Type B pancreatic cell (in vitro differentiated cells): ENCODE measurements at regions not wholly inside any gene's neighbourhood (a gene's known extent, or its start where the extent isn't known, plus 50 kb on each side); places are given as distances from the start of the nearest gene placed in this dataset.

ENCODE experiments used
- DNase-seq: peaks from one replicate; pipeline ENCODE4 v3.0.0; 2021; ENCODE audit warnings: mixed read lengths; ENCODE audit not compliant: unreplicated experiment; ENCODE audit errors: extremely low spot score
- H3K27ac Mint-ChIP-seq: 2 replicates; pipeline ENCODE4 v1.8.0; 2021; ENCODE audit warnings: mild to moderate bottlenecking, mixed read lengths
- H3K27me3 Mint-ChIP-seq: 2 replicates; pipeline ENCODE4 v1.8.0; 2021; ENCODE audit warnings: mixed read lengths
- H3K36me3 Mint-ChIP-seq: 2 replicates; pipeline ENCODE4 v1.8.0; 2021; ENCODE audit warnings: mixed read lengths
- H3K4me1 Mint-ChIP-seq: one replicate; pipeline ENCODE4 v1.8.0; 2021; ENCODE audit warnings: mixed read lengths; ENCODE audit not compliant: unreplicated experiment
- H3K4me3 Mint-ChIP-seq: 2 replicates; pipeline ENCODE4 v1.8.0; 2021; ENCODE audit warnings: mild to moderate bottlenecking, mixed read lengths
- H3K9me3 Mint-ChIP-seq: 2 replicates; pipeline ENCODE4 v1.8.0; 2021; ENCODE audit warnings: mixed read lengths
- TF ChIP-seq, protein P1 (sequence below): fragments of 200-600 bp; sonication (generic); conservative IDR thresholded peaks from 2 replicates; pipeline ENCODE4 v1.5.0; 2021; ENCODE audit warnings: antibody characterized with exemption, mild to moderate bottlenecking

- H3K4me1 Mint-ChIP-seq, result no peaks in the 10 kb centered on the region
- H3K4me3 Mint-ChIP-seq, result no peak overlapping the region
- no peaks in the 10 kb centered on the region for H3K27me3 Mint-ChIP-seq
- peaks cover 3% of the 10 kb centered on the region for H3K36me3 Mint-ChIP-seq
- TF ChIP-seq, protein P1, sequence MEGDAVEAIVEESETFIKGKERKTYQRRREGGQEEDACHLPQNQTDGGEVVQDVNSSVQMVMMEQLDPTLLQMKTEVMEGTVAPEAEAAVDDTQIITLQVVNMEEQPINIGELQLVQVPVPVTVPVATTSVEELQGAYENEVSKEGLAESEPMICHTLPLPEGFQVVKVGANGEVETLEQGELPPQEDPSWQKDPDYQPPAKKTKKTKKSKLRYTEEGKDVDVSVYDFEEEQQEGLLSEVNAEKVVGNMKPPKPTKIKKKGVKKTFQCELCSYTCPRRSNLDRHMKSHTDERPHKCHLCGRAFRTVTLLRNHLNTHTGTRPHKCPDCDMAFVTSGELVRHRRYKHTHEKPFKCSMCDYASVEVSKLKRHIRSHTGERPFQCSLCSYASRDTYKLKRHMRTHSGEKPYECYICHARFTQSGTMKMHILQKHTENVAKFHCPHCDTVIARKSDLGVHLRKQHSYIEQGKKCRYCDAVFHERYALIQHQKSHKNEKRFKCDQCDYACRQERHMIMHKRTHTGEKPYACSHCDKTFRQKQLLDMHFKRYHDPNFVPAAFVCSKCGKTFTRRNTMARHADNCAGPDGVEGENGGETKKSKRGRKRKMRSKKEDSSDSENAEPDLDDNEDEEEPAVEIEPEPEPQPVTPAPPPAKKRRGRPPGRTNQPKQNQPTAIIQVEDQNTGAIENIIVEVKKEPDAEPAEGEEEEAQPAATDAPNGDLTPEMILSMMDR, result no peak
- H3K27ac Mint-ChIP-seq, result no peak overlapping the region
- H3K9me3 Mint-ChIP-seq, result peaks cover 4% of the 10 kb centered on the region
- DNase-seq, result no peak
Measured at GRCh38 chr2:18645315-18645714, 55.9 kb upstream of the NT5C1B start.

DNA sequence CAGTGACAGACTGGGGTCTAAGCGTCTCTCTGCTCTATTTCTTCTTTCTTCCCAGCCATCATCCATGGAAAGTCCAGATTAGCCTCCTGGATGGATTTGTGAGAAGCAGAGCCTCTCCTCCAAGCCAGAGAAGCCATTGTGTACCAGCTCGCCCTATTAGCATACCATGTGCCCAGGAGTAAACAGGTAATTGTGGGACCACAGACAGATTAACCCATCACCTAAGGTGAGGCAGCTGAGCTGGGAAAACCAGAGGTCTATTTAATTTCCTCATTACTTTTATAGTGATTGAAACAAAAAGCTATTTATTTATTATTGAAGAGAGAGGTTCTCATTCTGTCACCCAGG is 54.7 kb upstream of the NT5C1B start:
- no peaks in the 10 kb centered on the region for H3K27me3 Mint-ChIP-seq
- peaks cover 3% of the 10 kb centered on the region for H3K36me3 Mint-ChIP-seq
- H3K27ac Mint-ChIP-seq, result no peak overlapping the region
- TF ChIP-seq, protein P1, result no peak
- no peak for DNase-seq
- H3K4me3 Mint-ChIP-seq, result no peak overlapping the region
- peaks cover 4% of the 10 kb centered on the region for H3K9me3 Mint-ChIP-seq
- no peaks in the 10 kb centered on the region for H3K4me1 Mint-ChIP-seq

- H3K27ac Mint-ChIP-seq, result no peak overlapping the region
- DNase-seq, result no peak
- TF ChIP-seq, protein P1, result no peak
- H3K9me3 Mint-ChIP-seq, result peaks cover 5% of the 10 kb centered on the region
- no peaks in the 10 kb centered on the region for H3K27me3 Mint-ChIP-seq
- no peak overlapping the region for H3K4me3 Mint-ChIP-seq
- H3K4me1 Mint-ChIP-seq, result no peaks in the 10 kb centered on the region
- peaks cover 3% of the 10 kb centered on the region for H3K36me3 Mint-ChIP-seq
Measured at GRCh38 chr2:18643326-18644114, 54.2 kb upstream of the NT5C1B start.

GRCh38 chr2:18641823-18642222 is 52.5 kb upstream of the NT5C1B start:
- H3K4me1 Mint-ChIP-seq, result no peaks in the 10 kb centered on the region
- H3K36me3 Mint-ChIP-seq, result peaks cover 3% of the 10 kb centered on the region
- no peak overlapping the region for H3K4me3 Mint-ChIP-seq
- H3K27ac Mint-ChIP-seq, result no peak overlapping the region
- no peaks in the 10 kb centered on the region for H3K27me3 Mint-ChIP-seq
- TF ChIP-seq, protein P1, result no peak
- peaks cover 16% of the 10 kb centered on the region for H3K9me3 Mint-ChIP-seq
- no peak for DNase-seq

GRCh38 chr2:18639756-18640453 is 50.5 kb upstream of the NT5C1B start:
- Mint-ChIP-seq H3K4me3 (no peak overlapping the region), H3K27me3 (no peaks in the 10 kb centered on the region)
- no peak for DNase-seq

More at GRCh38 chr2:18639756-18640453, 50.5 kb upstream of the NT5C1B start:
- Mint-ChIP-seq H3K4me1 (no peaks in the 10 kb centered on the region), H3K27ac (no peak overlapping the region), H3K36me3 (no peaks in the 10 kb centered on the region), H3K9me3 (peaks cover 17% of the 10 kb centered on the region)
- TF ChIP-seq, protein P1, result no peak
